ENCODE measurements at regions not wholly inside any gene's neighbourhood (a gene's known extent, or its start where the extent isn't known, plus 50 kb on each side); places are given as distances from the start of the nearest gene placed in this dataset.

DNA sequence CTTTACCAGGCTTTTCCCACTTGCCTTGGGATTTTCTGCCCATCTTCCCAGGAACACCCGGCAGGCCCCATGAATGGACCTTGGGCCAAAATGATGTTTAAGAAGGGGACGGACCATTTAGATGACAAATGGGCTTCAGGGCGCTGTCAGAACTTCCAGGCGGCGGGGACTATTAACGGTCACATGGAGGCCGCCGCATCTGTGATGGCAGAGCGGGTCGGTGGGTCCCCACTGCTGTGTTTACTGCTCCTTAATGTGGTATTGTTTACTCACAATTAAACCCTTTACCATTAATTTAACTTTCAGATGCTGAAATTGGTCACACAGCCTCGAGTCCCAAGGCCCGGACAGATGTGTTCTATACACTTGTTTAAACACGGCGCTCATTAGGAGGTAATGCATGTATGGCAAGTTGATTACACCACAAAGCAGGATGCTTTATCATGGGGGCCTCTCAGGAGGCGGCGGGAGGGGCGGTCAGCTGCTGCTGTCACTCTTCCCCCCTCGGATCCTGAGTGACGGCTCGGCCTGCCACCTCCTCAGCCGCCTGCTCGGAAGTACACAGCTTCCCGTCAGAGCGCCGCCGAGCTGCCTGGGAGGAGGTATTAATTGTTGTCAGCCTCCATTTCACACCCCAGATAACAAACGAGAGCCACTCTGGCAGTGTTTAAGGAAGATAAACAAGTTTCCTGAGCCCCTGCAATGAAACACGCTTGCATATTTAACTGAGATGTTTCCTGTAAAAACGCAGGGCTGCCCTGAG, 83.9 kb upstream of the IRX3 start:
- DNase-seq (ENCODE audit: low spot score) = no peak

DNA sequence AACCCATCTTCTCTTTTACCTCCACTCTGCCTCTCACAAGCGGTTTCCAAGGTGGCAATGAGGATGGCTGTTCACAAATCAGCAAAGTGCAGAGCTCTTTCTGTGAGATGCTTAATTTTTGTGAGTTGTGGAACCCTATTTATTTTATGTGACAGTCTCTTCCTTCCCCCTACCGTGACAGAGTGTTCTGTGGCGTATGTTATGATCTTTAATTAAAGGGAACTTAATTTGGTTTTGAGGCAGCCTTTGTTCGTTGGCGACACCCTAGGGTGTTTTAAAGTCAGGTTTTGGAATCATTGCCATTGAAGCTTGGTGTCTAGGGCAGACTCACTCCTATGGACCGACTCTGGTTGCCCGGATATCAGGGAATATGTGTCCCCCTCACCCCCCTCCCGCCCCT, 83.3 kb upstream of the IRX3 start:
- no peak for DNase-seq (ENCODE audit: low spot score)

DNA sequence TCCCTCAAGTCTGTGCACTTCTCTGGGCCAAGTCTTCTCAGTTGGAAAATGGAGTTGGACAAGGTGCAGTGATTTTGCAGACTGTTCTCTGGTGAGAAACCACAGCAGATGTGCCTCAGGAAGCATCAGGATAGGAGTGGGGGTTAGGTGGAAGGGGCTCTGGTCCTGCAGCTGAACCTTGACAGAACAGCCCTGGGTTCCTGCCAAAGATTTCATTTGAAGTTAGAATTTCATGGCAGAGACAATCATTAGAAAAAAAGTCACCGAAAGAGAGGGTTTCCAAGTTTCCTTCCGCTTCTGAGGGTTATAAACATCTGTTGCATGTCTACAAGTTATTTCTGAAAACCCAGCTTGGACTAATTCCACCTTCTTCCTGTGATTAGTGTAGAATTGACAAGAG, 80.4 kb upstream of the IRX3 start:
- no peak for DNase-seq (ENCODE audit: low spot score)

DNA sequence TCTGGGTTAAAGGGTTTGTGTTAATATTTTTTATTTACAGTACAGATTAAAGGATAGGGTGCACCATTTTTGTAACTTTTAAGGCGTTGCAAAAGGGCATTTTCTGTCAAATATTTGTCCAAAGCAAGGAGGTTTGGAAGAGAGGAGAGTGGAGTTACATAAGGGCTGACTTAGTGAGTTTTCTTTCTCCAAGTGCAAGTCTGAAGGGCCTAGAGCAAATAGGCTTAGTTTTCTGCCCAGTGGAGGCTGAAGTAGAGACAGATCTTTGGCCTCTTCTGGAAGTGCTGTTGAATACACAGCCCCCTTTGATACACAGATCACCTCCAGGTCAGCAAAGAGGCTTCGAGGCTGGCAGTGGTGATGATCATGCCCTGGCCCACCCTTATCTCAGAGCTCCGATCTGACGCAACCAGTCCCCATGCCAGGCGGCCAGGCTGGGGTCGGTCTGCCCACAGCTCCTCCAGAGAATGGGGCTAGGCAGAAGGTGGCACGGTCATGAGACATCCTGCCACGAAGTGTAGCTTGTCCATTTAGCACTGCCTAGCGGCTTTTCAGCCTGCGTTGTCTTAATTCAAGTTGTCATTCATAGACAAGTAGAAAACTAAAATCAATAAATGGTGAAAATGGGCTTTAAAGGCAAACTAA, 79.5 kb upstream of the IRX3 start:
- DNase-seq (ENCODE audit: low spot score) = no peak

DNA sequence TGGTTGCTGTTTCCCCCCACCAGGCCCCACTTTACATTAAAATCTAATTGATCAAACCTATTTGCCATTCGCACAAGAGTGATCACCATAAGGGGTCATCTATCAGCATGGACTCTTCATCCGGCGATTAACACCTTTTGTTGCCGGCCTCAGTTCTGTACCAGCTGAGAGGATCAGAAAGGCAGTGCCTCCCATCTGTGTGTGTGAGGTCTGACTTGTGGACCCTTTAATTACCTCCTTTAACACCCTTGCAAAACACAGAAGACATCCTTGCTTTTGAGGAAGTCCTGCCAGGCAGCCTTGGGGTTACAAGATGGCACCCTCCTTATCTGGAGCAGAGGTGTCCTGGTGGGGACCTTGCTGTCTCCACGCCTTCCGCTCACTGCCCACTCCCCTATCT, 77.2 kb upstream of the IRX3 start:
- no peak for DNase-seq (ENCODE audit: low spot score)

DNA sequence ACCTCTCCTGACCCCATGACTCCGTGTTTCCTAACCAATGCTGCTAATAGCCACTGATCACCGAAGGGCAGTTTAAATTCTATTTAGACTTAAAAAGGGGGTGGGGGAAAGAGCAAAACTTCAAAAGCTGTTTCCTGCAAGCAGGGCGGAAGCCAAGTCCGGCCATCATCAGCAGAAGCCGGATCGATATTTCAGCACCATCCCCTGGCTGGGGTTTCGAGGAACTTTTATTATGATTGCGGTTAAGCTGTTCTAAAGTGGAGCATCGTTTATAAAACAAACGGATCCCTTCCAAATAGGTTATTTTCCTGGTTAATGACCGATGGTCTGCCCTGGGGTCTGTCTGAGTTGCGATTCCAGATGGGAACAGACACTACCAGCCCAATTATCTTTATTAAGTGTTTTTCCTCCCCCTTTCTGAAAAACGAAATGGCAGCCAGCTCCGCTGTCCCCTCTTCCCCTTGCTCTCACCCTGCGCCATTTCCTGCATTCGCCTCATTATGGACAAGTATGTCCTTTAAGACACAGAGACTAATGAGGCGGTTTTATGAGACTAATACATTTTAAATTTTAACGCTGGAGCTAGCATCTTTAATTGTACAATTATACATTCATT, 76.1 kb upstream of the IRX3 start:
- DNase-seq (ENCODE audit: low spot score) = no peak

DNA sequence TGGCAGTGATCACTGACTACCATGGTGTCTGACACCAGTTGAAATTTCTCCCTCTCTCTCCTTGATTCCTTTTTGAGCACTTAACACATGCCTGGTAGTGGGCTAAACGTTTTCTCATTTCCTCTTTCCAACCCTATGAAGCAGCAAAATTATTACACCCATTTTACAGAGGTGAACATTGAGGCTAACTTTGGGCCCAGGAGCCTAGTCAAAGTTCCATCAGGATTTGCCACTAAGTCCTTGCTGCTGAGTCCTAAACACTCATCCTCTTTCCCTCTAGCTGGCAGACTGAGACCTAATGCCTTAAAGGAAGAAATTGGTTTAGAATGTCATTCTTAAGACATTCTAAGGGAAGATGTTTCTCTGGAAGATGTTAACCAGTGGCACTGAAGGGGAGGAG, 74.7 kb upstream of the IRX3 start:
- DNase-seq (ENCODE audit: low spot score) = no peak

DNA sequence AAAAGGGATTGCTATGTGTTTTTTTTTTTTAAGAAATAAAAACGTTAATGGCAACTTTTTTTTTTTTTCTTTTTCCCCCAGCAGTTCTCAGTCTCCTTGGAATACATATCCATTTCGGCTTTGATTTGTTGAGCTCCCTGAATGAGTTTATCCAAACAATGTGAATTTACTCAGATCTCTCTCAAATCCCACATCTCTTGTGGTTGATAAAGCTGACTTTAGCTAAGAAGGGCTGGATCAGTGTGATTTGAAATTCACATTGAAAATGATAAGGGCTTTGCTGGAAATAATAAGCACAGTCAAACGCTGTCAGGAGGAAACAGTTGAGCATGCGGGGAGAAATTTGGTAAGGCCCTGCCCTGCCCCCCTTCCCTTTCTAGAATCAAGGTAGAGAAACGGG, 74.1 kb upstream of the IRX3 start:
- no peak for DNase-seq (ENCODE audit: low spot score)

DNA sequence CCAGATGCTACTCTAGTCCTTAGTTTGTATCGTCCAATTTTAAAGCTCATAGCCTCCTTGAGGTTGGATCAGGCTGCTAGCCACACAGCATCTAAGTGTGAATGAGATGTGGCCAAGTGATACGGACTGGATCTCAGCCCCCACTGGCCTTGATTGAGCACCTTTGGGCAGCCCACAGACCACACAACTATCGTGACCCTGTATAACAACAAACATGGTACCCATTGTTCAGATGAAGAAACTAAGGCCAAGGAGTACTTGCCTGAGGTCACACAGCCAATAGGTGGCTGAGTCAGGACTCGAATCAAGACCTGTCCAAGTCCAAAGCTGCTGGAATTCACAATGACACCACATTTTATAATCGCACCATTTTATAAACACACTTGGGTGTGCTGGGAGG, 73.0 kb upstream of the IRX3 start:
- DNase-seq (ENCODE audit: low spot score) = no peak

DNA sequence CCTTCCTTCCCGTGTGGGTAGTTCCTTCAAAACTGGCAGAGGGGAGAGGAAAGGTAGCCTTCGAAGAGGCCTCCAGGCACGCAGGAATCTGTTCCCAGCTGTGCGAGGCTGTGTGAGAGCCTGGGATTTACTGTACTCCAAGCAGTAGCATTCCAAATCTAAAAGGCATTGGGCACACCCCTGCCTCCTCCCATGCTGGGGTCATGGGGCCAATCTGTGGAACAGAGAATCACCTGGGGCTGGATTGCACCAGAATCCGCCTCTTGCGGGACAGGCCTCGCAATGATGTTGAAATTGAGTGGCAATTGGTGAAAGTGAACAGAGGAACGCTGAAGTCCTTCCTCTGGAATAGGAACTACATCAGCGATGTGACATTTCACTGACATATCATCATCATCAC, 72.5 kb upstream of the IRX3 start:
- no peak for DNase-seq (ENCODE audit: low spot score)

DNA sequence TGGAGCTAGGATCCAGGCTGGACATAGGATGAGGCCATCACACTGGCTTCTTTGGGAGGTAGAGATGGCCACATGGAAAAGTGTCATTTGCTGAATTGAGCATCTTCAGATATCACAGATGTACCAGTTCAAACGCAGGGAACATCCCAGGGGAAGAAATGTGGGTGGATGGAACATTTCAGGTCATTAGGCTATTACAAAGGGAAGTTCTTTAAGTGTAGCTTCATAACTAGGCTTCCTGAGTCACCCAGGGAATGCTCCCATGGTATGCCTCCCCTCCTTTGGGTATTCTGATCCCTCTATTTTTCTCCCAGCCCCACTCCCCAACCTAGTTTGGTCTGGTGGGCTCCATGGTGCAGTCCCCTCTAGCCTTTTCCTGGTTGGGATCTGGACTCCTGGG, 69.8 kb upstream of the IRX3 start:
- no peak for DNase-seq (ENCODE audit: low spot score)

DNA sequence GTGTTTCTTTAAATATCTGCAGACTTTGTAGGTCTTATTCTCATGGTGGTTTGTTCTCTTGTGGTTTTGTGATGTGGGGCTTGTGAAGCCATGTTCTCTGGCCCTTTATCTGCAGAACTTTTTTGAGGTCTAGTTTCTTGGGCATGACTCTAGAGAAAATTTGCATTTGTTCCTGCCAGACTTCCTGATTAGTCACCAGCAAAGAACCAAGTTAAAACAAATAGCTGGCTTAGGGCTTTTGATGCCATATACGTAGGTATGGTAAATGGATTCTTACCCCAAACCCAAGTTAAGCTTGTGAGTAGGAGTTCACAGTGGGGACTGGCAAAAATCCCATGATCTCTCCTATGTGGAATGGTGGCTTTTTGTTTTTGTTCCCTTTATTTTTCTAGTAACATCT, 68.7 kb upstream of the IRX3 start:
- no peak for DNase-seq (ENCODE audit: low spot score)

DNA sequence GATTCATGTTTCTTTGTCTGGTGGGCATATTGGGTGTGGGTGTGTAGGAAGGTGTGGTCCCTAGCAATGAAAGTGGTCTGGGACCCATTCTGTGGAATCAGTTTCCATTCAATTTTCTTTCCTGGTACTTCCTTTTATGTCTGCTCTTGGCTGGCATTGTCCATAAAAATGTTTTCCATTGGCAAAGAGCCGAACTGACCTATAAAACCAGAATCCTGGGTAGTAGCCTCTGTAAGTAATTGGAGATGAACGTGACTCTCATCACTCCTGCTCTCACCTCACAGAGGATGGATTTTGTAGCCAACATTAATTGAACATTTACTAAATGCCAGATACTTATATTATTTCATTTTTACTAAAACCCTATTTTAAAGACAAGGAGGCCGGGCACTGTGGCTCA, 66.5 kb upstream of the IRX3 start:
- DNase-seq (ENCODE audit: low spot score) = no peak

DNA sequence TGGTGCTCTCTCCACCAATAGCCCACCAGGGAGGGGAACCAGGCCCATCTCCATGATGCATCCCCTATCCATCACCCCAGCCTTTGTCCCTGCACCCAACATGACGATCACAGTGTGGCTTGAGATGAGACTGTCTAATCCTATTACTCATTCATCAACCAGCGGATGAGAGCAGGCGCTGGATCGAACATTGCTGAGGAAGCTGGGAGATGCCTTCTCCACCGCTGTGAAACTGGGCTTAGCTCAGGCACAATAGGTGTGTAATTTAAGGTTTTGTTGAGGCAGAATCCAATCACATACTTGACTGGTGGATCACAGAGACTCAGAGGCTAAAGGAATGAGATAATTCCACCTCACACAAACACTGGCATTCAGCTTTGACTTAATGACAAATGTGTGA, 64.6 kb upstream of the IRX3 start:
- no peak for DNase-seq (ENCODE audit: low spot score)

DNA sequence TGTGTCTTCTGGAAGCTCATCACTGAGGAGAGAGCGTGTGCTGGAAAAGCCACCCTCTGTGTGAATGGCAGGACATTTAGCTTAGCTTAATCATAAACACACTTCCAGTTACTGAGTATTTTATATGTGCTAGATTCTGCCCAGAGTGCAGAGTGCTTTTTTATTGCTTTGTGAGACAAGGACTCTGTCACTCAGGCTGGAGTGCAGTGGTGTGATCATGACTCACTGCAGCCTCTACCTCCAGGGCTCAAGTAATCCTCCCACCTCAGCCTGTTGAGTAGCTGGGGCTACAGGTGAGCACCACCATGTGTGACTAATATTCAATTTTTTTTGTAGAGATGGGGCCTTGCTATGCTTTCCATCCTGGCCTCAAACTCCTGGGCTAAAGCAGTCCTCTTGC, 61.4 kb upstream of the IRX3 start:
- no peak for DNase-seq (ENCODE audit: low spot score)

DNA sequence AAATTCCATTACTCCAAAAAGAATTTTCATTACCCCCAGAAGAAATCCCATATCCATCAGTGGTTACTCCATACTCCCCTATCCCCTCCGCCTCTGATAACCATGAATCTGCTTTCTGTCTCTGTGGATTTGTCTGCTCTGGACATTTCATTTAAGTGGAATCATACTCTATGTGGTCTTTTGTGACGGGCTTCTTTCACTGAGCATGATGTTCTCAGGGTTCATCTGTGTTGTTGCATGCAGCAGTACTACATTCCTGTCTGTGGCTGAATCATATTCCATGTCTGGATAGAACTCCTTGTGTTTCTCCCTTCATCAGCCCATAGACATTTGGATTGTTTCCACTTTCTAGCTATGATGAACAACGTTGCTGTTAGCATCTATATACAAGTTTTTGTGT, 59.5 kb upstream of the IRX3 start:
- no peak for DNase-seq (ENCODE audit: low spot score)

DNA sequence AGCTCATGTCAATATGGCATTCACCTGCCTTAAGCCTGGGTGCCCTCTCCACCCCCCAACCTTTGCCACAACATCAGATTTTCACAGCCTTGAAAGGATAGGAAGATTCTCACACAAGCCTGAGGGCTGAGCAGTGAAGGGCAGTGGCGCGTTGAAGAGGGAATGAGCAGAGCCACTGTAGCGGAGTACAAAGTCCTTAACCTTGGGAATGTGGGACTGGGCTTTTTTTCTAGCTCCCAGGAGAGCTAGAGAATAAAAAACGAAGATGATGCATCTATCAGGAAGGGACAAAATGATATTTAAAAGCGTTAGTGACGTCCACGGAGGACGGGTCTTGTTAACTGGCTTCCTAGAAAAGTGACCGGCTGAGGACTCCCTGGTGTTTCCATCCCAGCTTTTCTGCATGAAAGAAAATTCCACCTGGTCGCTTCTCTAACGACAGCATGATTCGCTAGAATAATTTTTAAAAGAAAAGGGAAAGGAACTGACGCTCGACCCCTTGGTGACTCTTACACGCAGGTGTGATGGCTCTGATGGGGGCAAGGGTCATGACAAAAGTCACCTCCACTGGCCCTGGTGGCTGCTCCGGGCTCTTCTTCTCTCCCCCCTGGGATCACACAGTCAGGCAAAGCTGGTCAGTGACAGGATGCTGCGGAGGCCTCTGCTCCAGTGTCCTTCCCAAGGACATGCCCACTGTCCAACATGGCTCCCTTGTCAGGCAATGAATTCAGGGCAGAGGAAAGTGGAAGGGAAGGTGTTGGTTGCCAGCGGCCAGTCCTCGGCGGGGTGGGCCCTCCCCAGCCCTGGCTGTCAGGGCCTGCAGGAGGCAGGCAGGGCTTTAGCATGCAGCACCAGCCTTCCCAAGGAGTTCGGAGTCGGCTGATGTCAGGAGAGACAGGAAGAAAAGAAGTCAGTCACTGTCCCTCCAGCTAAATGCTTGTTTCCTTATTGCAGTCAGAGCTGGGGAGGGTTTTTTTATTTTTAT, 58.4 kb upstream of the IRX3 start:
- no peak for DNase-seq (ENCODE audit: low spot score)

DNA sequence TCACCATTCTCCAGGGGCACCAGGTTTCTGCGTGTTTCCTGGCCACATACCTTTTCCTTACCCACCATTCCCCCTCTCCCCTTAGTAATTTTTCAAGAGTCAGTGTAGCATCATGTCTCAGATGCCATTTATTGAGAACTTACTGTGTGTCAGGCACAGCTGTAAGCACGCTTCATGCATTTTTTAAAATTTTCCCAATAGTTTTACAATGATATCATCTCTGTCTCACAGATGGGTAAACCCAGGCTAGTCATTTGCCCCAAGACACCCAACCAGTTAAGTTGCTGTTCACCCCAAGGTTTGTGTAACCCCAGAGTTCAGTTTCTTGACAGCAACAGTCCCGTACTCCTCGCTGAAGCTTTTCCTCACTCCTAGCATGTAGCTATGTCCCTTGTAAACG, 56.4 kb upstream of the IRX3 start:
- DNase-seq (ENCODE audit: low spot score) = no peak

DNA sequence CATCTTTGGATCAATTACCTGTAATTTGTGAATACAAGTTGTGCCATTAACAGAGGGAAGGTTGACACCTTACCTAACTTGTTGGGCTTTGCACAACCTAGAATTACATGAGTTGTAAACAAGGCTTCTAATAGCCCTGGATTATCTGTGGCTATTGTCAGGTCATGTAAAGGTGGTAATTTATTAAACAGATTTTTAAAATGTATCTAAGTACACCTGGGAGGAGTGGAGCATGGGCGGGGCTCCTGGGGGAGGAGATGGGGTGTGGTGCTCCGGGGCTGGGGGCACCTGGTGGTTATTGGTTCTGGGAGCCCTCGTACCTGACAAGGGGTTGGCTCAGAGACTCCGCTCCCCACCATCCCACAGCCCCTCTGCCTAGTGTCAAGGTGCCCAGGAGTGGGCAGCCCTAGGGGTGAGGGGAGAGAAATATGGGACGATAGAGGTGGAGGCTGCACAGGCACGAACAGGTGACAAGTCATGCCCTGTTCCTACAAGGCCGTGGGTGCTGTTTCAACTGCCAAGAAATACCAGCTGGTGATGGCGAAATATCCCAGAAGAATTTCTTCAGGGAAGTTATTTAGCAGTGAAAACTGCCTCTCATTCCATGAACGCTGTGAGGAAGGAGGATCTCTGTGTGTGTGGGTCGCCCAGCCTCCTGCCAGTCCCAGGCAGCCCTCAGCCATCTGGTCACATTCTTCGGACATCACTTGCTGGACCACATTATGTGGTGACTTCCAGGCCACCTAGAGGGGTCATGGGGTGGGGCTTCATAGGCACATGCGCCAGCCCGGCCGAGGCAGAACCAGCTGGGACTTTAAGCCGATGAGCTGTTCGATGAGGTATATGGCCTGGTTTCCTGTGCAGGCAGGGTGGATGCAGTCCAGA, 55.5 kb upstream of the IRX3 start:
- no peak for DNase-seq (ENCODE audit: low spot score)

DNA sequence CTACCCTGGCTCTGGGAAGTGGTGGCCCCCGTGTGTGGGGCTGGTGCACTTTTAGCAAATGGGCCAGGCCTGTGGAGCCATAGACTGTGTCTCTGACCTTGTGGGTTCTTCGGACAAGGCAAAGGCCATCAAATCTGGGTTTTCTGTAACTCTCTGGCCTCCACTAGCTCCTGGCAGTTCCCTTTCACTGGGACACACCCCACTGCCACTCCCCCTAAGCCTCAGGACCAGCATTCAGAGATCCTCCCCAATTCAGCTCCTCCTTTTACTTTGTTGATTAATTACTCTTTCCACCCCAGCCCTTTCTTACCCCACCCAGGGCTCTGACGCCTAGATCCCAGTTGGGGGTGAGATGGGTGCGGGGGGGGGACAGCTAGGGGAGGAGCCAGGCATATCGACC, 53.9 kb upstream of the IRX3 start:
- DNase-seq (ENCODE audit: low spot score) = no peak

DNA sequence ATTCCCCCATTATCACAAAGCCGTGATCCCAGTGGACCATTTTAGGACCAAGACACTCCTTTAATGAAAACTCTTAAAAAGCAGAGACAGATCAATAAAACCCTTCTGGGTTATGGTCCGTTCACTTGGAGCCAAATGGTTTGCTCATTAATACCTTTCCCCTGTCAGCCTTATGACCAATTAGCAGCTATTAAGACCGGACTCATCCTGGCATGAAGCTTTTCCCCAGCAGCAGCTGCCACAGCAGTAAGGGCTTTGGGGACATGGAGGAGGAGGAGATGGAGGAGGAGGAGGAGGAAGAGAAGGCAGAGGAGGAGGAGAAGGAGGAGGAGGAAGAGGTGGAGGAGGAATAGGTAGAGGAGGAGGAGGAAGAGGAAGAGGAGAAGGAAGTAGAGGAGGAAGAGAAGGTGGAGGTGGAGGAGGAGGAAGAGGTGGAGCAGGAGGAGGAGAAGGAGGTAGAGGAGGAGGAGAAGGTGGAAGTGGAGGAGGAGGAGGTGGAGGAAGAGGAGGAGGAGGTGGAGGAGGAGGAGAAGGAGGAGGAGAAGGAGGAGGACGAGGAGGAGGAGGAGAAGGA, 50.1 kb upstream of the IRX3 start:
- DNase-seq (ENCODE audit: low spot score) = no peak
